Endothelial cell (in vitro differentiated cells): ENCODE measurements at regions not wholly inside any gene's neighbourhood (a gene's known extent, or its start where the extent isn't known, plus 50 kb on each side); places are given as distances from the start of the nearest gene placed in this dataset.
A peak's percentile ranks its signal among the peaks of the same experiment; 100 is the strongest.
"Not testable (repeated sequence)": the region's sequence is repeated elsewhere in the genome, so short reads cannot be mapped to it uniquely, and the experiment has no call there.

Source experiments
- DNase-seq: peaks from one replicate; pipeline ENCODE4 v3.0.0; 2021; ENCODE audit warnings: low spot score
- H3K27ac Mint-ChIP-seq: one replicate; pipeline ENCODE4 v1.8.0; 2021; ENCODE audit warnings: mixed read lengths, inconsistent platforms; ENCODE audit not compliant: unreplicated experiment
- H3K27me3 Mint-ChIP-seq: one replicate; pipeline ENCODE4 v1.8.0; 2021; ENCODE audit warnings: mild to moderate bottlenecking, moderate library complexity, mixed read lengths, inconsistent platforms; ENCODE audit not compliant: unreplicated experiment
- H3K36me3 Mint-ChIP-seq: one replicate; pipeline ENCODE4 v1.8.0; 2021; ENCODE audit warnings: mild to moderate bottlenecking, low read depth, mixed read lengths, inconsistent platforms; ENCODE audit not compliant: unreplicated experiment
- H3K4me1 Mint-ChIP-seq: one replicate; pipeline ENCODE4 v1.8.0; 2021; ENCODE audit warnings: mild to moderate bottlenecking, mixed read lengths, inconsistent platforms; ENCODE audit not compliant: unreplicated experiment
- H3K4me3 Mint-ChIP-seq: one replicate; pipeline ENCODE4 v1.8.0; 2021; ENCODE audit warnings: mild to moderate bottlenecking, mixed read lengths, inconsistent platforms; ENCODE audit not compliant: unreplicated experiment
- H3K9me3 Mint-ChIP-seq: one replicate; pipeline ENCODE4 v1.8.0; 2021; ENCODE audit warnings: mixed read lengths, inconsistent platforms; ENCODE audit not compliant: unreplicated experiment
- CTCF ChIP-seq: fragments of 200-600 bp; sonication (generic); IDR thresholded peaks from one replicate; pipeline ENCODE4 v1.5.0; 2021; ENCODE audit warnings: antibody characterized with exemption; ENCODE audit not compliant: unreplicated experiment

GRCh38 chr6:117791012-117791411 lies 115.7 kb downstream of the NUS1 start:
- Mint-ChIP-seq H3K4me3 (no peak overlapping the region), H3K27me3 (peaks cover 1% of the 10 kb centered on the region), H3K4me1 (peaks cover 17% of the 10 kb centered on the region), H3K36me3 (no peaks in the 10 kb centered on the region), H3K27ac (no peak overlapping the region), H3K9me3 (no peaks in the 10 kb centered on the region)
- TF ChIP-seq CTCF: no peak
- DNase-seq: no peak

- peaks cover 1% of the 10 kb centered on the region for H3K27me3 Mint-ChIP-seq
- no peak overlapping the region for H3K4me3 Mint-ChIP-seq
- no peaks in the 10 kb centered on the region for H3K9me3 Mint-ChIP-seq
- TF ChIP-seq CTCF: no peak
- no peak for DNase-seq
- H3K4me1 Mint-ChIP-seq: peaks cover 23% of the 10 kb centered on the region
- H3K27ac Mint-ChIP-seq: peak overlapping the region; percentile 39
- no peaks in the 10 kb centered on the region for H3K36me3 Mint-ChIP-seq
Measured at GRCh38 chr6:117795234-117795633, 111.8 kb upstream of the SLC35F1 start.

GRCh38 chr6:117798819-117799218 lies 108.2 kb upstream of the SLC35F1 start:
- not testable (repeated sequence) for H3K9me3 Mint-ChIP-seq, H3K36me3 Mint-ChIP-seq, H3K4me3 Mint-ChIP-seq, H3K27ac Mint-ChIP-seq, H3K27me3 Mint-ChIP-seq, DNase-seq
- peaks cover 23% of the 10 kb centered on the region for H3K4me1 Mint-ChIP-seq

GRCh38 chr6:117810269-117810668 lies 96.8 kb upstream of the SLC35F1 start:
- no peak overlapping the region for H3K27ac Mint-ChIP-seq
- no peak for TF ChIP-seq CTCF
- no peaks in the 10 kb centered on the region for H3K9me3 Mint-ChIP-seq
- H3K4me3 Mint-ChIP-seq: no peak overlapping the region
- no peaks in the 10 kb centered on the region for H3K27me3 Mint-ChIP-seq
- peaks cover 6% of the 10 kb centered on the region for H3K4me1 Mint-ChIP-seq
- peaks cover 4% of the 10 kb centered on the region for H3K36me3 Mint-ChIP-seq
- DNase-seq: no peak

GRCh38 chr6:117817499-117817898 lies 89.6 kb upstream of the SLC35F1 start:
- no peaks in the 10 kb centered on the region for H3K9me3 Mint-ChIP-seq
- no peak overlapping the region for H3K4me3 Mint-ChIP-seq
- DNase-seq: no peak
- H3K27ac Mint-ChIP-seq: no peak overlapping the region
- no peaks in the 10 kb centered on the region for H3K36me3 Mint-ChIP-seq
- no peak for TF ChIP-seq CTCF
- H3K27me3 Mint-ChIP-seq: no peaks in the 10 kb centered on the region
- H3K4me1 Mint-ChIP-seq: no peaks in the 10 kb centered on the region

- Mint-ChIP-seq H3K27me3 (no peaks in the 10 kb centered on the region), H3K4me3 (no peak overlapping the region), H3K9me3 (no peaks in the 10 kb centered on the region), H3K36me3 (no peaks in the 10 kb centered on the region), H3K4me1 (no peaks in the 10 kb centered on the region), H3K27ac (no peak overlapping the region)
- TF ChIP-seq CTCF: no peak
- DNase-seq: no peak
Measured at GRCh38 chr6:117817992-117818391, 89.1 kb upstream of the SLC35F1 start.
